Epithelial cell of esophagus (primary cell): ENCODE measurements at regions not wholly inside any gene's neighbourhood (a gene's known extent, or its start where the extent isn't known, plus 50 kb on each side); places are given as distances from the start of the nearest gene placed in this dataset.

Source experiments
- DNase-seq: peaks from one replicate; pipeline ENCODE4 v3.0.0; 2010; ENCODE audit warnings: low read depth
- H3K4me3 ChIP-seq: 2 replicates; pipeline ENCODE4 v1.5.1; 2011; ENCODE audit warnings: mild to moderate bottlenecking, low read length, control low read depth
- TF ChIP-seq, protein P1 (sequence below): IDR thresholded peaks from 2 replicates; pipeline ENCODE4 v1.5.1; 2011; ENCODE audit warnings: low read depth, mild to moderate bottlenecking, low read length, control low read depth, inconsistent platforms; ENCODE audit not compliant: insufficient read depth; ENCODE audit errors: missing control alignments

DNA sequence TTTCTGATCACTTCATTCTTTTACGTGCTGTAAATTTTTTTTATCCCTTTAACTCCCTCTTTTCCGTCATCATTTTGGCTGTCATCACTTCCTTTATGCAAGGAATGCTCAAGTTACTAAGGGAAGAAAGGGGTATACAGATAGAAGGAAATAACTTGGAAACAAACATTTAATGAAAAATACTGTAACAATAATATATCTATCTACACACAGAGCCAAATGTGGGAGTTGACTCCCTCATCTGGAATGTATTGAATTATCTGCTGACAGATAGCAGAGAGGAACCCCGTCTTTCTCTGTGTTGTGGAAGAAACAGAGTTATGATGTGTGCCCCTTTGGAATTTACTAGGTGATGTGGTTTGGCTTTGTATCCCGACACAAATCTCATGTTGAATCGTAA is 182.5 kb upstream of the NXPH2 start:
- TF ChIP-seq, protein P1, sequence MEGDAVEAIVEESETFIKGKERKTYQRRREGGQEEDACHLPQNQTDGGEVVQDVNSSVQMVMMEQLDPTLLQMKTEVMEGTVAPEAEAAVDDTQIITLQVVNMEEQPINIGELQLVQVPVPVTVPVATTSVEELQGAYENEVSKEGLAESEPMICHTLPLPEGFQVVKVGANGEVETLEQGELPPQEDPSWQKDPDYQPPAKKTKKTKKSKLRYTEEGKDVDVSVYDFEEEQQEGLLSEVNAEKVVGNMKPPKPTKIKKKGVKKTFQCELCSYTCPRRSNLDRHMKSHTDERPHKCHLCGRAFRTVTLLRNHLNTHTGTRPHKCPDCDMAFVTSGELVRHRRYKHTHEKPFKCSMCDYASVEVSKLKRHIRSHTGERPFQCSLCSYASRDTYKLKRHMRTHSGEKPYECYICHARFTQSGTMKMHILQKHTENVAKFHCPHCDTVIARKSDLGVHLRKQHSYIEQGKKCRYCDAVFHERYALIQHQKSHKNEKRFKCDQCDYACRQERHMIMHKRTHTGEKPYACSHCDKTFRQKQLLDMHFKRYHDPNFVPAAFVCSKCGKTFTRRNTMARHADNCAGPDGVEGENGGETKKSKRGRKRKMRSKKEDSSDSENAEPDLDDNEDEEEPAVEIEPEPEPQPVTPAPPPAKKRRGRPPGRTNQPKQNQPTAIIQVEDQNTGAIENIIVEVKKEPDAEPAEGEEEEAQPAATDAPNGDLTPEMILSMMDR: no peak
- no peak for DNase-seq
- H3K4me3 ChIP-seq: no peak overlapping the region

DNA sequence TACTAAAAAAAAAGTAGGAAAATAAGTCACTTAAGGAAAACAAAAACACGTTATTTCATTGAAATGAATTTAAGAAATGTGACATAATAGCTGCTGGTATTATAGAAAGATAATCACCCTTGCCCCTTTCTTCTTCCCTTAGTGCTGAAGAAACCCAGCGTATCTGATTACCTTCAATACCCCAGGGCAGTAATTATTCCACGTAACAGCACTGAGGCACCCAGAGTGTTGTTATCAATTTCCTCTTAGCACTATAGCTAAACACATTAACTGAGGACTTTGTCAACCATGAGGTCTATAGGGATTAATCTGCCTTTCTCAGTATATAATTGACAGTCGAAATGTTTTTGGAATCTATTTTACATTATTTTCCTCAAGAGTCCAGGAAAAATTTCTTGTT is 180.0 kb upstream of the NXPH2 start:
- no peak for DNase-seq
- TF ChIP-seq, protein P1: no peak
- H3K4me3 ChIP-seq: no peak overlapping the region

DNA sequence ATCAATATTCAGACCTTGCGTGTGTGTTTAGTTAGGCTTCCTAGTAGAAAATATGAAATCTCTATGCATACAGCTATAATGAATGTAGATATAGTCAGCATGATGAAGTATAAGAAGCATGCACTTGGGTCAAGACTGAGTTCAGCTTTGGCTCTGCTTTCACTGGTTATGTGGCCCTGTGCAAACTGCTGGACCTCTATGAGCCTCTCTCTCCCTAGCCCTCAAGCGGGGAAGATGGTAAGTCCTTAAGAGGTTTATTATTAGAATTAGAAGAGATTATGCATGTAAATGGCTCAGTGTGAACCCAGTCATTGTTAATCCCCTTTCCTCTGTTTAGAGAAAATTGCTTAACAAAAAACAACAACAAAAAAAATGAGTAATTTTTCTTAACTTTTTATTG is 178.8 kb upstream of the NXPH2 start:
- DNase-seq: no peak
- TF ChIP-seq, protein P1: no peak
- H3K4me3 ChIP-seq: no peak overlapping the region

DNA sequence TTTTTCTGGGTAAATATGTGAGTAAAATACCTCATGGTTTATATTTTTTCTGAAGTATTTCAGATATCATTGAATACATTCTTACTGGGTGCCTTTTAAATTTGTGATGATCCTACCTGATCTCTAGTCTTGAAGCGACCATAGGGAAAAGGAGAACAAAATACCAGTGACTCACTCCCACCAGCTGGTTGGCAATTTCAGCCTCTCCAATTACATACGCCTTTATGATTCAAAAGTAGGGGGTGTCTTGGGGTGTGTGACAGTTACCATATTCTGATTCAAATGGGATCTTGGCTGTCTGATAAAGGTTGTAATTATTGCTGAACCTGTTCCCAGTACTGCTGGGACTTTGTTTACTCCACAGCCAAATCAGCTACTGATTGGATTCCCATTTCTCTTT is 175.9 kb upstream of the NXPH2 start:
- H3K4me3 ChIP-seq: no peak overlapping the region
- TF ChIP-seq, protein P1: no peak
- DNase-seq: peak; percentile 38

DNA sequence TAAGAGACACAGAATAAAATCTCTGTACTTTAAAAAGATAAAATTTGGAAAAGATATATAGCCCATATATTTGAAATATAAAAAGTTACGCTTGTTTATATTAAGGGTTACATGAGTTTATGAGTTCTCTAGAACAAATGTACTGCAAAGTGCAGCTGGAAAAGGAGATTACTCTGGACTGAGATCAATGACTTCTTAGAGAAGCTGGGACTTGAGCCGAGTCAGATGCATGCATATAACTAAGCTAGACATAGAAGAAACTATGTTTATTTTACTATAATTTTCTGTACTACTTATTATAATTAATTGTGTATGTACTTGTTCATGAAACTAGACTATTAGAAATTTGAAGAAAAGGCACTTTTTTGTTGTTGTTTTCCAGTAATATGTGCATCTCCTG is 170.3 kb upstream of the NXPH2 start:
- TF ChIP-seq, protein P1: no peak
- no peak for DNase-seq
- H3K4me3 ChIP-seq: no peak overlapping the region

DNA sequence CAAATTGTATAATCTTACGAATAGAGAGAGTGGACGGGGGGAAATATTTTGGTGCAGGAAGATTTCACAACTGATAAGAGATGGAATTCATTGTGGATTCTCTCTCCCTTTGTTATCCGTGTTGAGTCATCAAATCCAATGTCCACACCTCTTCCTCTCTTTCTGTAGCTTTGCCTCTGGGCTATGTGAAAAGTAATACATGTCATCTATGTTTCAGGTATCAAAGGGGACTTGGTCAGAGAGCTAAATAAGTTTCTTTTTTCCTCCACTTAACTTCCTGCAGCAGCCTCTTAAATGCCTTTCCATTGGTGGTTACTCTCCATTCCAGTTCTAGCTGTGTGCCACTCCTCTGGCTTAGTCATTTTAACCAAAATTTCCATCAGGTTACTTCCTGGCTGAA is 169.3 kb upstream of the NXPH2 start:
- TF ChIP-seq, protein P1: no peak
- no peak overlapping the region for H3K4me3 ChIP-seq
- DNase-seq: peak; percentile 70

DNA sequence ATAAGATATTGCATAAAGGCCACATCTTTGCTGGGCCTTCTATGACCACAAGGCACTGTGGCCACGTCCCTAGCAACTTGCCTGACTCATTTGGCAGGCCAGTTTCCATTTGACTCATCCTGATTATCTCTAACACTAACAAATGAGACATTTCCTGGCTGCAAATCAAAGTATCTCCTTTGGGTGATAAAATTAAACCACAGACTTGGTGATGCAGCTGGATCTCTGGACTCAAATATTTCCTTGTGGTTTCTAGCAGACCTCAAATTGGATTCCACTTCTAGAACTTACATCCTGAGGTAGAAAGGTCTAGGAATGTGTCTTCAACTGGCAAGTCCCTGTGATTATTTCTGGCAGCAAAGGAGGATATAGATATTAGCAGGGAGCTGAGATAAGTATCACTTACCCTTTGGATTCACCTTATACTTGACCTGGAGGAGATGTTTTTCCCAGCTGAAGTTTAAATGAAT is 167.9 kb upstream of the NXPH2 start:
- no peak overlapping the region for H3K4me3 ChIP-seq
- TF ChIP-seq, protein P1: no peak
- DNase-seq: peak; percentile 93
